Fibroblast of pulmonary artery (primary cell): ENCODE measurements at regions not wholly inside any gene's neighbourhood (a gene's known extent, or its start where the extent isn't known, plus 50 kb on each side); places are given as distances from the start of the nearest gene placed in this dataset.

Experiments used
- DNase-seq: peaks from one replicate; pipeline ENCODE4 v3.0.0-alpha.2; 2010; ENCODE audit warnings: low read depth
- H3K4me3 ChIP-seq: replicated peaks from 2 replicates; pipeline ENCODE4 v1.5.1; 2011; ENCODE audit warnings: low read depth, mild to moderate bottlenecking, control low read depth, low read length, moderate library complexity
- CTCF ChIP-seq: IDR thresholded peaks from 2 replicates; pipeline ENCODE4 v1.5.1; 2011; ENCODE audit warnings: mild to moderate bottlenecking, control low read depth, low read length, inconsistent platforms; ENCODE audit errors: missing control alignments

GRCh38 chr14:65228956-65229747 lies 126.8 kb upstream of the MAX start:
- DNase-seq, result no peak
- no peak for TF ChIP-seq CTCF
- H3K4me3 ChIP-seq, result peak overlapping the region; percentile 28

DNA sequence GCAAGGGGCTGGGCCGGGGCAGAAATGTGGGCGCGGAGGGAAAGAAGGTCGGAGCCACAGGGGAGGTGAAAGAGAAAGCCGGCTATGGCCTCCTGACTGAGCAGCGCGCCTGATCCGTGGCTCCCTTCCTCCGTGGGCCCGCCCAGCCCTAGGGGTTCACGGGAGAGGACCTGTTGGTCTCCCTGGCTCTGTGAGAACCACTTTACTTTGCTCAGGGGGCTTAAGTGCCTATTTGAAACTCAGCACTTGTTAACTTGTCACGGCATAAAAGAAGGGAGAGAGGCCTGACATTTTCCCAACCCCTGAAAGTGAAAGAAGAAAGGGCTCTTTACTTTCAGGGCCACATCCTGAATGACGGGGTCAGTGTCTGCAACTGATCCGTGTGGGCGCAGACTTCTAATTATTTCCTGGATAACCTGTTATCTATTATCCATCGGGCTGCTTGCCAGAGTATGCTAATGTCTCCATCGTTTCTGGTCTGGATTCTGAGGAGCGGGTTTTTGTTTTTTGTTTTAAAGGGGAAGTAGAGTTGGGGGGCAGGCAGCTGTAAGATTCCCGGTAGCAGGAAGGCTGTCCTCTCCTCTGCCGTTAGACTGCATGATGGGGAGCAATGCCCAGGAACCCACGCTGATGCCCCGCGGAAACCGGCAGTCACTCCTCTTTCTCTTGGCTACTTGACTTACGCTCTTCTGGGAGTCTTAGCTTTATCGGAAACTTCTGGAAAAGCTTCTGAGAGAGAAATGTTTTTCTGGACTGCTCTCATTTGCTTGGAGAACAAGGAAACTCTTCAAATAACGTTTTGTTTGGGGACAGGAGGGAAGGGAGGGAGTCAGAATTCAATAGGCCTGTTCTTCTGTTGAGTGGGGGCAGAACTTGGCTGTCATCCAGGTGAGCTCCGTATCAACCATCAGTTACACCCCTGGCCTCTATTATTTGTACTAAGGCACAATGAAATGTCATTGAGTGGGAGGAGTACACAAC lies 127.7 kb upstream of the MAX start:
- peak; percentile 88 for DNase-seq

DNA sequence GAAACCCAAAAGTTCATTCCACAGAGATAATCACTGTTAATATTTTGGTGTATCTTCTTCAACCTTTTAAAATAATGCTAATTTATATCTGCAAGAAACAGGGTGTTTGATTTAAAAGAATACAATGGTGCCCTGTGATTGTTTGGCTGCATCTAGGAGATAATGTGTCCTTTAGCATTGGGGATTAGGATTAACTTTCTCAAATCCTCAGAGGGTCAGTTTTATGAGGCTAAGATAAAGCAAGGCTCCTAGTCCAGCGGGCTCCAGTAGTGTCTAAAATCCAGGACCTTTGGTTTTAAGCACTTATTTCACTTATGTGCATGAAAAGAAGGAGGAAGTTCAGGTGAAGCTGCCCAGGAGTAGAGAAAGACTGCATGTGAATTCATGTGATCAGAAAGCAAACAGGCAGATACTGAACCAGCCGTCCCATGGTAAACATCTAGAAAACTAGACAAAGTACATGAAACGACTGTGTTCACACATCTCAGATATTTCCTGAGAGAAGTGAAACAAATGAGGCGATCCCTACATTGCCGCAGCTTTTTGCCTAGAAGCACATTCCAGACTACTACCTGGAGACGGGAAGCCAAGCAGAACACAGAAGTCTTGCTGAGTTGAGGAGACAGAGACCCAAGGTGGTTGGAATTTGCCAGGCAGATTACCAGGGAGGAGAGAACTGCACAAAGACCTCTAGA lies 129.1 kb upstream of the MAX start:
- H3K4me3 ChIP-seq, result no peak overlapping the region
- DNase-seq, result no peak
- TF ChIP-seq CTCF, result no peak

More for the DNA sequence above, 127.7 kb upstream of the MAX start:
- peak overlapping the region; percentile 28 for H3K4me3 ChIP-seq
- no peak for TF ChIP-seq CTCF

GRCh38 chr14:65234752-65235361 lies 132.5 kb upstream of the MAX start:
- no peak for DNase-seq
- TF ChIP-seq CTCF, result no peak
- H3K4me3 ChIP-seq, result no peak overlapping the region

DNA sequence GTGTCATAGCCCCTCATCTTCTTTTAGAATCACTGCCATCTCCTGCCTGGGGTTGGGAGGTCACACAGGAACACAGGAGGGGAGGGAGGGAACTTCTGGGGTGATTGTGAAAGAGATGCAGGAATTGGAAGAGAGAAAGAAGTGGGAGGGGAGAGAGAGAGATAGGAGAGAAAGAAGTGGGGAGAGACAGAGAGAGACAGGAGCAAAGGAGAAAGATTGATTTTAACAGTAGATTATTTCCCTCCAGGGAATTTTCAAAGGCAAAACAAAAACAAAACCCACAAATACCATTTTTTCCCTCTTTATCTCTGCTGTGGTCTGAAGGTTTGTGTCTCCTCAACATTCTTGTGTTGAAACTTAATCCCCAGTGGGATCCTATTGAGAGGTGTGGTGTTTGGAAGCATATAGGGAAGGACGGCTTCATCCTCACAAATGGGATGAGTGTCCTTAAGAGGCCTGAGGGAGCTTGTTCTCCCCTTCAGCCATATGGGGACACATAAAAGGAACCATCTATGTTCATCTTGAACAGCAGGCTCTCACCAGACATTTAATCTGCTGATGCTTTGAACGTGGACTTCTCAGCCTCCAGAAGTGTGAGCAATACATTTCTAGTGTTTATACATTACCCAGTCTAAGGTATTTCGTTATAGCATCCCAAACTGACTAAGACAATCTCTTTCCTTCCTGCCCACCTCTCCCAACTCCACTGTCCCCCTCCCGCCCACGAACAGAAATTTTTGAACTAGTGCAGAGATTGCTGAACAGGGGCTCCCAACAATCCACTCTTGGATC lies 134.9 kb upstream of the MAX start:
- no peak overlapping the region for H3K4me3 ChIP-seq
- TF ChIP-seq CTCF, result no peak
- peak; percentile 53 for DNase-seq

DNA sequence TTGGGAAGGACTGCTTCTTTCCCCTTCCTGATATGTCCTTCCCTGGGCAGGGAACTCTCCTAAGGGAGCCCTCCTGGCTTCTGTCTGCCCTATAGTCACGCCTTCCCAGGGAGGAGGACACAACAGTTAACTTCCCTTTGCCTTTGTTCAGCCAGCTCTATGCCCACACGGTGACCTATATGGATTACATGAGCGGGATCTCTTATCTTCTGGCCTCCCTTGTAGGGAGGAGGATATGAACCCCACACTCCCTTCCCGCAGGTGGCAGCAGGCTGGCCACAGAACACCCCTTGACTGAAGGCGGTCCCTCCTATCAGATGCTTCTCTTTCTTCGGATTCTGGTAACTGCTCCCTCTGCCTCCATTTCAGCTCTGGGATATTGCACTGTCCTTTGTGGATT lies 135.6 kb upstream of the MAX start:
- no peak overlapping the region for H3K4me3 ChIP-seq
- TF ChIP-seq CTCF, result no peak
- peak; percentile 47 for DNase-seq
